ENCODE measurements at regions not wholly inside any gene's neighbourhood (a gene's known extent, or its start where the extent isn't known, plus 50 kb on each side); places are given as distances from the start of the nearest gene placed in this dataset.
"Not testable (repeated sequence)": the region's sequence is repeated elsewhere in the genome, so short reads cannot be mapped to it uniquely, and the experiment has no call there.

GRCh38 chr6:145540741-145541140 lies 194.6 kb downstream of the EPM2A start:
- no peak for DNase-seq

GRCh38 chr6:145544041-145544440 lies 191.3 kb downstream of the EPM2A start:
- DNase-seq, result peak; percentile 75

- DNase-seq, result peak; percentile 13
These were observed 190.8 kb downstream of the EPM2A start for GRCh38 chr6:145544514-145544913.

- DNase-seq, result no peak
These were observed 189.1 kb downstream of the EPM2A start for GRCh38 chr6:145546265-145546664.

GRCh38 chr6:145547594-145548335 lies 187.6 kb downstream of the EPM2A start:
- DNase-seq, result peak; percentile 33

- no peak for DNase-seq
These were observed 186.2 kb downstream of the EPM2A start for GRCh38 chr6:145548933-145549648.

- no peak for DNase-seq
These were observed 184.2 kb downstream of the EPM2A start for GRCh38 chr6:145551164-145551563.

- DNase-seq, result no peak
These were observed 180.2 kb downstream of the EPM2A start for GRCh38 chr6:145555084-145555483.

- DNase-seq, result no peak
These were observed 177.8 kb downstream of the EPM2A start for GRCh38 chr6:145557474-145557873.

GRCh38 chr6:145559836-145560235 lies 175.5 kb downstream of the EPM2A start:
- DNase-seq, result no peak

- no peak for DNase-seq
These were observed 173.9 kb downstream of the EPM2A start for GRCh38 chr6:145561095-145562072.

GRCh38 chr6:145562771-145563615 lies 172.3 kb downstream of the EPM2A start:
- no peak for DNase-seq

- DNase-seq, result no peak
These were observed 170.8 kb downstream of the EPM2A start for GRCh38 chr6:145564553-145564952.

- no peak for DNase-seq
These were observed 167.6 kb downstream of the EPM2A start for GRCh38 chr6:145567684-145568252.

GRCh38 chr6:145569140-145569539 lies 166.2 kb downstream of the EPM2A start:
- DNase-seq, result peak; percentile 23

GRCh38 chr6:145570336-145570735 lies 165.0 kb downstream of the EPM2A start:
- DNase-seq, result not testable (repeated sequence)

GRCh38 chr6:145574269-145574668 lies 161.1 kb downstream of the EPM2A start:
- not testable (repeated sequence) for DNase-seq

Data from NCI-H226 (cell line).